Tibial nerve (tissue), 4 donors: ENCODE measurements at regions not wholly inside any gene's neighbourhood (a gene's known extent, or its start where the extent isn't known, plus 50 kb on each side); places are given as distances from the start of the nearest gene placed in this dataset.
"Not testable (repeated sequence)": the region's sequence is repeated elsewhere in the genome, so short reads cannot be mapped to it uniquely, and the experiment has no call there.

Source experiments
- EP300 ChIP-seq, 2 donors: sonication (generic); formaldehyde crosslinking; IDR thresholded peaks; one replicate each; pipeline ENCODE4 v1.6.1; 2017; ENCODE audit warnings: antibody characterized with exemption in 2 of 2, mild to moderate bottlenecking in 1 of 2
- POLR2A ChIP-seq, 2 donors: fragments of 450-650 bp; IDR thresholded peaks; one replicate each; pipeline ENCODE4 v1.6.1; 2017; ENCODE audit warnings: antibody characterized with exemption in 2 of 2, mild to moderate bottlenecking in 2 of 2, moderate library complexity in 2 of 2
- TF ChIP-seq, protein P1 (sequence below), 5 experiments: fragments of 200-600 bp in 3 of 5; fragments of 450-650 bp in 2 of 5; sonication (generic) in 3 of 5; IDR thresholded peaks; one replicate each; pipeline ENCODE4 v1.5.1; 2016 to 2019; ENCODE audit warnings: antibody characterized with exemption in 5 of 5, mild to moderate bottlenecking in 3 of 5, moderate library complexity in 2 of 5

DNA sequence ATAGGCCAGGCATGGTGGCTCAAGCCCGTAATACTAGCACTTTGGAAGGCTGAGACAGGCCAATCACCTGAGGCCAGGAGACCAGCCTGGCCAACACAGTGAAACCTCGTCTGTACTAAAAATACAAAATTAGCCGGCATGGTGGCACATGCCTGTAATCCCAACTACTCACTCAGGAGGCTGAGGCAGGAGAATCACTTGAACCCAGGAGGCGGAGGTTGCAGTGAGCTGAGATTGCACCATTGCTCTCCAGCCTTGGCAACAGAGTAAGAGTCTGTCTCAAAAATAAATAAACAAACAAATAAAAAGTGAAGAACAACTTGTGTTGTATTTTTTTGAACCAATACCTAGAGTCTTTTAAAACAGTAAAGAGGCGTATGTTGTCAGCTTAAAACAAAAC lies 212.1 kb downstream of the PTPRC start:
- not testable (repeated sequence) for TF ChIP-seq POLR2A, EP300 (IDR thresholded peaks at IDR 0.05)
- TF ChIP-seq, protein P1, sequence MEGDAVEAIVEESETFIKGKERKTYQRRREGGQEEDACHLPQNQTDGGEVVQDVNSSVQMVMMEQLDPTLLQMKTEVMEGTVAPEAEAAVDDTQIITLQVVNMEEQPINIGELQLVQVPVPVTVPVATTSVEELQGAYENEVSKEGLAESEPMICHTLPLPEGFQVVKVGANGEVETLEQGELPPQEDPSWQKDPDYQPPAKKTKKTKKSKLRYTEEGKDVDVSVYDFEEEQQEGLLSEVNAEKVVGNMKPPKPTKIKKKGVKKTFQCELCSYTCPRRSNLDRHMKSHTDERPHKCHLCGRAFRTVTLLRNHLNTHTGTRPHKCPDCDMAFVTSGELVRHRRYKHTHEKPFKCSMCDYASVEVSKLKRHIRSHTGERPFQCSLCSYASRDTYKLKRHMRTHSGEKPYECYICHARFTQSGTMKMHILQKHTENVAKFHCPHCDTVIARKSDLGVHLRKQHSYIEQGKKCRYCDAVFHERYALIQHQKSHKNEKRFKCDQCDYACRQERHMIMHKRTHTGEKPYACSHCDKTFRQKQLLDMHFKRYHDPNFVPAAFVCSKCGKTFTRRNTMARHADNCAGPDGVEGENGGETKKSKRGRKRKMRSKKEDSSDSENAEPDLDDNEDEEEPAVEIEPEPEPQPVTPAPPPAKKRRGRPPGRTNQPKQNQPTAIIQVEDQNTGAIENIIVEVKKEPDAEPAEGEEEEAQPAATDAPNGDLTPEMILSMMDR (IDR thresholded peaks at IDR 0.05), result not testable (repeated sequence)
